ENCODE measurements at regions not wholly inside any gene's neighbourhood (a gene's known extent, or its start where the extent isn't known, plus 50 kb on each side); places are given as distances from the start of the nearest gene placed in this dataset.

DNA sequence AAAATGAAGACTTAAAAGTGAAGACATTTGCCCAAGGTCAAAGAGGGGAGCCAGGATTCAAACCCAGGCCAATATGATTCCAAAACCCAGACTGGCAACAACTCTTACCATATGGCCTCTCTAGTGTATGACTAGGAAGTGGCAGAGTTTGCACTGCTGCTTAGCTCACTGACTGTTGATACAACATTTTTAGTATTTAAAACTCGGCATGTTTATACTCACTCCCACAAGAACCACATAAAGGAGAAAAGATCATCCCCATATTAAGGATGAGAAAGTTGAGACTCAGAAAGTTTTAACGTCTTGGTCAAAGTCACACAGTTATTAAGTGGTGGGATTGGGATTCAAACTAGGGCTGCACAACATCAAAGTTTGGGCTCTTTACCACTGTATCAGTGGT is 81.7 kb downstream of the CCDC34 start:
- Histone ChIP-seq H4K8ac (ENCODE audit: low read depth, low read length) (no peak overlapping the region), H2BK5ac (ENCODE audit: low read depth, low read length, poor library complexity) (no peak overlapping the region), H3K27ac (ENCODE audit: low read depth, low read length) (no peak overlapping the region), H2BK120ac (ENCODE audit: insufficient read depth, low read length, poor library complexity) (no peak overlapping the region), H4K91ac (ENCODE audit: low read depth, low read length) (no peak overlapping the region), H3K18ac (ENCODE audit: low read length) (no peak overlapping the region), H2AK5ac (ENCODE audit: low read length) (no peak overlapping the region), H4K12ac (ENCODE audit: low read depth, low read length) (no peak overlapping the region), H3K4ac (ENCODE audit: low read depth, low read length) (no peak overlapping the region), H3K23ac (ENCODE audit: low read length) (no peak overlapping the region), H3K4me2 (ENCODE audit: low read length) (no peak overlapping the region), H2AFZ (ENCODE audit: insufficient read depth, low read length, poor library complexity) (no peak overlapping the region), H3K4me3 (ENCODE audit: low read depth, low read length) (no peak overlapping the region), H3K79me1 (ENCODE audit: low read length) (peaks cover 4% of the 10 kb centered on the region), H3K9me3 (ENCODE audit: insufficient read depth, low read depth, low read length) (no peaks in the 10 kb centered on the region), H3K27me3 (ENCODE audit: insufficient read depth, low read length) (no peaks in the 10 kb centered on the region), H2BK12ac (ENCODE audit: low read length) (no peak overlapping the region), H3K9ac (ENCODE audit: low read length) (no peak overlapping the region), H3K4me1 (ENCODE audit: control insufficient read depth in 1 of 2, insufficient read depth in 2 of 2, low read length in 2 of 2) (peaks cover 3 to 7% of the 10 kb centered on the region in 2 experiments), H3K36me3 (ENCODE audit: control insufficient read depth in 1 of 2, insufficient read depth in 2 of 2, low read length in 2 of 2) (no peaks in the 10 kb centered on the region), H3K14ac (ENCODE audit: low read length) (no peak overlapping the region), H3K79me2 (ENCODE audit: control insufficient read depth, insufficient read depth, low read length, poor library complexity) (no peaks in the 10 kb centered on the region)
- no CpG with 5 or more reads among the region's 2 CpGs for WGBS (ENCODE audit: extremely low coverage, insufficient coverage, insufficient read length)
- DNase-seq: no peak

DNA sequence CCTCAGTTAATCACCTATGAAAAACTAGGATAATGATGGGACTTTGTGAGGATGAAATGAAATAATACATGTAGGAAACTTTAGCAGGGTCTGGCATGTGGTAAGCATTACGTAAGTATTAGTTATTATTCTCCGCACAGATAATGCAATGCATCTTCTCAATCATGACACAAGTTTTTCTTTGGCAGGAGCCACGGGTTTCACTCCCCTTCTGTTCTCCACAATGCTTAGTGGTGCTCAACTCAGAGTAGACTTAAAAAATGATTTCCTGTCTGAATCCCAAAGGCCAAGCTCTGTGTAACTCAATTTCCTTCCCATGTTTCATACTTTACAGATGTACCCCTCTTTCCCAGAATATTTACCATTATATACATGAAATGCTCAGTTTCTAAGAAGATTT is 82.9 kb downstream of the CCDC34 start:
- no peaks in the 10 kb centered on the region for H3K9me3 ChIP-seq (ENCODE audit: insufficient read depth, low read depth, low read length)
- no peak overlapping the region for H4K91ac ChIP-seq (ENCODE audit: low read depth, low read length)
- H3K18ac ChIP-seq (ENCODE audit: low read length): no peak overlapping the region
- no CpG with 5 or more reads among the region's 3 CpGs for WGBS (ENCODE audit: extremely low coverage, insufficient coverage, insufficient read length)
- H2BK12ac ChIP-seq (ENCODE audit: low read length): no peak overlapping the region
- H4K8ac ChIP-seq (ENCODE audit: low read depth, low read length): no peak overlapping the region
- no peak overlapping the region for H3K27ac ChIP-seq (ENCODE audit: low read depth, low read length)
- H3K9ac ChIP-seq (ENCODE audit: low read length): no peak overlapping the region
- no peak overlapping the region for H2BK120ac ChIP-seq (ENCODE audit: insufficient read depth, low read length, poor library complexity)
- no peaks in the 10 kb centered on the region for H3K79me2 ChIP-seq (ENCODE audit: control insufficient read depth, insufficient read depth, low read length, poor library complexity)
- no peak overlapping the region for H3K4ac ChIP-seq (ENCODE audit: low read depth, low read length)
- H3K4me2 ChIP-seq (ENCODE audit: low read length): no peak overlapping the region
- no peak for DNase-seq
- no peak overlapping the region for H3K4me3 ChIP-seq (ENCODE audit: low read depth, low read length)
- no peak overlapping the region for H2AFZ ChIP-seq (ENCODE audit: insufficient read depth, low read length, poor library complexity)
- H3K23ac ChIP-seq (ENCODE audit: low read length): no peak overlapping the region
- H2AK5ac ChIP-seq (ENCODE audit: low read length): no peak overlapping the region
- H3K79me1 ChIP-seq (ENCODE audit: low read length): peaks cover 1% of the 10 kb centered on the region
- H3K4me1 ChIP-seq (ENCODE audit: control insufficient read depth in 1 of 2, insufficient read depth in 2 of 2, low read length in 2 of 2): peaks cover 0 to 2% of the 10 kb centered on the region in 2 experiments
- no peaks in the 10 kb centered on the region for H3K27me3 ChIP-seq (ENCODE audit: insufficient read depth, low read length)
- H4K12ac ChIP-seq (ENCODE audit: low read depth, low read length): no peak overlapping the region
- no peak overlapping the region for H2BK5ac ChIP-seq (ENCODE audit: low read depth, low read length, poor library complexity)
- no peaks in the 10 kb centered on the region for H3K36me3 ChIP-seq (ENCODE audit: control insufficient read depth in 1 of 2, insufficient read depth in 2 of 2, low read length in 2 of 2)
- no peak overlapping the region for H3K14ac ChIP-seq (ENCODE audit: low read length)

- Histone ChIP-seq H2BK5ac (ENCODE audit: low read depth, low read length, poor library complexity) (no peak overlapping the region), H3K9me3 (ENCODE audit: insufficient read depth, low read depth, low read length) (no peaks in the 10 kb centered on the region), H3K4me3 (ENCODE audit: low read depth, low read length) (no peak overlapping the region), H4K91ac (ENCODE audit: low read depth, low read length) (no peak overlapping the region), H3K14ac (ENCODE audit: low read length) (no peak overlapping the region), H3K27ac (ENCODE audit: low read depth, low read length) (no peak overlapping the region), H2AFZ (ENCODE audit: insufficient read depth, low read length, poor library complexity) (no peak overlapping the region), H2BK120ac (ENCODE audit: insufficient read depth, low read length, poor library complexity) (no peak overlapping the region), H2BK12ac (ENCODE audit: low read length) (no peak overlapping the region), H4K8ac (ENCODE audit: low read depth, low read length) (no peak overlapping the region), H3K18ac (ENCODE audit: low read length) (no peak overlapping the region), H3K9ac (ENCODE audit: low read length) (no peak overlapping the region), H3K4me1 (ENCODE audit: control insufficient read depth in 1 of 2, insufficient read depth in 2 of 2, low read length in 2 of 2) (peaks cover 0 to 2% of the 10 kb centered on the region in 2 experiments), H3K4ac (ENCODE audit: low read depth, low read length) (no peak overlapping the region), H3K79me2 (ENCODE audit: control insufficient read depth, insufficient read depth, low read length, poor library complexity) (no peaks in the 10 kb centered on the region), H3K23ac (ENCODE audit: low read length) (no peak overlapping the region), H3K27me3 (ENCODE audit: insufficient read depth, low read length) (no peaks in the 10 kb centered on the region), H3K4me2 (ENCODE audit: low read length) (no peak overlapping the region), H4K12ac (ENCODE audit: low read depth, low read length) (no peak overlapping the region), H2AK5ac (ENCODE audit: low read length) (no peak overlapping the region), H3K36me3 (ENCODE audit: control insufficient read depth in 1 of 2, insufficient read depth in 2 of 2, low read length in 2 of 2) (no peaks in the 10 kb centered on the region), H3K79me1 (ENCODE audit: low read length) (peaks cover 1% of the 10 kb centered on the region)
- no CpG with 5 or more reads among the region's 4 CpGs for WGBS (ENCODE audit: extremely low coverage, insufficient coverage, insufficient read length)
- DNase-seq: no peak
Observed at GRCh38 chr11:27279460-27279859, 83.6 kb downstream of the CCDC34 start.

- Histone ChIP-seq H3K27ac (ENCODE audit: low read depth, low read length) (no peak overlapping the region), H3K36me3 (ENCODE audit: control insufficient read depth in 1 of 2, insufficient read depth in 2 of 2, low read length in 2 of 2) (no peaks in the 10 kb centered on the region), H3K9ac (ENCODE audit: low read length) (no peak overlapping the region), H3K23ac (ENCODE audit: low read length) (no peak overlapping the region), H3K9me3 (ENCODE audit: insufficient read depth, low read depth, low read length) (no peaks in the 10 kb centered on the region), H3K79me1 (ENCODE audit: low read length) (peaks cover 1% of the 10 kb centered on the region), H2AK5ac (ENCODE audit: low read length) (no peak overlapping the region), H2BK120ac (ENCODE audit: insufficient read depth, low read length, poor library complexity) (no peak overlapping the region), H3K79me2 (ENCODE audit: control insufficient read depth, insufficient read depth, low read length, poor library complexity) (no peaks in the 10 kb centered on the region), H2BK12ac (ENCODE audit: low read length) (no peak overlapping the region), H3K4me3 (ENCODE audit: low read depth, low read length) (no peak overlapping the region), H4K91ac (ENCODE audit: low read depth, low read length) (no peak overlapping the region), H2AFZ (ENCODE audit: insufficient read depth, low read length, poor library complexity) (no peak overlapping the region), H3K18ac (ENCODE audit: low read length) (no peak overlapping the region), H3K4me1 (ENCODE audit: control insufficient read depth in 1 of 2, insufficient read depth in 2 of 2, low read length in 2 of 2) (peaks cover 0 to 2% of the 10 kb centered on the region in 2 experiments), H3K14ac (ENCODE audit: low read length) (no peak overlapping the region), H3K4ac (ENCODE audit: low read depth, low read length) (no peak overlapping the region), H3K4me2 (ENCODE audit: low read length) (no peak overlapping the region), H4K12ac (ENCODE audit: low read depth, low read length) (no peak overlapping the region), H3K27me3 (ENCODE audit: insufficient read depth, low read length) (no peaks in the 10 kb centered on the region), H4K8ac (ENCODE audit: low read depth, low read length) (no peak overlapping the region), H2BK5ac (ENCODE audit: low read depth, low read length, poor library complexity) (no peak overlapping the region)
- no CpG with 5 or more reads among the region's 1 CpG for WGBS (ENCODE audit: extremely low coverage, insufficient coverage, insufficient read length)
- no peak for DNase-seq
Observed at GRCh38 chr11:27277843-27278242, 85.2 kb downstream of the CCDC34 start.
